HepG2 (cell line): ENCODE measurements at regions not wholly inside any gene's neighbourhood (a gene's known extent, or its start where the extent isn't known, plus 50 kb on each side); places are given as distances from the start of the nearest gene placed in this dataset.

ENCODE experiments used
- ATAC-seq: fragments of 200-7000 bp; cut with Tn5 transposase; 3 replicates; pipeline ENCODE4 v1.9.1; 2020; ENCODE audit warnings: mild to moderate bottlenecking, moderate library complexity
- BruUV-seq: library from RNA; stranded (reverse); fragments of 400-500 nt; replicated peaks from 2 replicates; lab custom pipeline; 2021; lab: Mats Ljungman, UMichigan
- CTCF ChIA-PET: fragments of 300-600 bp; formaldehyde crosslinking; extraction: SDS; loops from one replicate; lab custom pipeline; 2021; ENCODE audit warnings: low total read pairs, inconsistent platforms, low intra/inter-chr PET ratio; lab: Yijun Ruan, JAX
- POLR2A ChIA-PET: fragments of 350-600 bp; sonication (Branson Sonifier 250); formaldehyde crosslinking; loops from one replicate; lab custom pipeline; 2020; ENCODE audit warnings: antibody characterized with exemption, inconsistent platforms; lab: Yijun Ruan, JAX
- DNase-seq: peaks from one replicate; pipeline ENCODE4 v3.0.0-alpha.2; 2015; ENCODE audit warnings: low spot score
- FAIRE-seq: peaks from 3 replicates; lab custom pipeline; 2011; peaks lifted over from hg19 to GRCh38; lab: Jason Lieb, UNC
- H2AFZ ChIP-seq: one replicate; pipeline ENCODE4 v1.6.1; 2011; ENCODE audit warnings: low read length, inconsistent platforms
- H3K27ac ChIP-seq: fragments of 300-600 bp; 3 replicates; pipeline ENCODE4 v1.8.0; 2011; ENCODE audit warnings: mixed run types, mild to moderate bottlenecking, mixed read lengths, low read length, inconsistent platforms; ENCODE audit not compliant: insufficient read depth; ENCODE audit errors: extremely low read length
- H3K27me3 ChIP-seq, 2 experiments: fragments of 200-600 bp in 1 of 2; 2 replicates in 1 of 2; 3 replicates in 1 of 2; pipeline versions ENCODE4 v1.6.0 to v1.8.0; 2011; ENCODE audit warnings: low read length in 2 of 2, mild to moderate bottlenecking in 2 of 2, moderate library complexity in 2 of 2, inconsistent platforms in 1 of 2; ENCODE audit not compliant: insufficient read depth in 2 of 2, control insufficient read depth in 1 of 2
- H3K36me3 ChIP-seq, 2 experiments: fragments of 200-600 bp in 1 of 2; replicated peaks in 1 of 2; 2 replicates in 1 of 2; 3 replicates in 1 of 2; pipeline versions ENCODE4 v1.5.1 to v1.8.0; 2011; ENCODE audit warnings: low read length in 2 of 2, inconsistent platforms in 1 of 2; ENCODE audit not compliant: insufficient read depth in 2 of 2, control insufficient read depth in 1 of 2
- H3K4me1 ChIP-seq: 2 replicates; pipeline ENCODE4 v1.5.1; 2012; ENCODE audit warnings: low read length, inconsistent platforms; ENCODE audit not compliant: insufficient read depth
- H3K4me2 ChIP-seq: 2 replicates; pipeline ENCODE4 v1.6.0; 2011; ENCODE audit warnings: low read depth, low read length, inconsistent platforms
- H3K4me3 ChIP-seq, 3 experiments: fragments of 200-600 bp in 1 of 3; sonication (generic), shearing (Covaris generic) in 1 of 3; replicated peaks in 1 of 3; 2 replicates each; pipeline ENCODE4 v1.5.1; 2011 to 2016; ENCODE audit warnings: low read length in 3 of 3, inconsistent platforms in 2 of 3, low read depth in 2 of 3, mild to moderate bottlenecking in 2 of 3, control low read depth in 1 of 3, mixed read lengths in 1 of 3; ENCODE audit not compliant: insufficient read depth in 1 of 3
- H3K79me2 ChIP-seq: one replicate; pipeline ENCODE4 v1.6.1; 2011; ENCODE audit warnings: low read length, inconsistent platforms; ENCODE audit not compliant: insufficient read depth
- H3K9ac ChIP-seq: 2 replicates; pipeline ENCODE4 v1.6.0; 2011; ENCODE audit warnings: mild to moderate bottlenecking, low read depth, low read length, inconsistent platforms; ENCODE audit not compliant: insufficient read depth
- H3K9me3 ChIP-seq: 2 replicates; pipeline ENCODE4 v1.5.1; 2012; ENCODE audit warnings: mild to moderate bottlenecking, low read length
- H4K20me1 ChIP-seq: 2 replicates; pipeline ENCODE4 v1.6.0; 2011; ENCODE audit warnings: inconsistent platforms, mild to moderate bottlenecking, low read length, moderate library complexity; ENCODE audit not compliant: insufficient read depth
- ARNT2 ChIP-seq: sonication (generic); formaldehyde crosslinking; IDR thresholded peaks from 2 replicates; pipeline ENCODE4 v1.8.0; 2022; ENCODE audit warnings: mild to moderate bottlenecking, low read depth, missing genetic modification reagents, moderate library complexity
- ATRX ChIP-seq: sonication (generic); formaldehyde crosslinking; IDR thresholded peaks from 2 replicates; pipeline ENCODE4 v1.4.0; 2020; ENCODE audit warnings: missing genetic modification reagents, borderline replicate concordance
- BCL3 ChIP-seq: sonication (generic); formaldehyde crosslinking; IDR thresholded peaks from 2 replicates; pipeline ENCODE4 v1.5.1; 2020; ENCODE audit warnings: mild to moderate bottlenecking, missing genetic modification reagents, moderate library complexity
- GATAD2A ChIP-seq: IDR thresholded peaks from 2 replicates; pipeline ENCODE4 v1.6.1; 2016
- MAZ ChIP-seq, 2 experiments: sonication (generic) in 1 of 2; formaldehyde crosslinking in 1 of 2; IDR thresholded peaks; 2 replicates each; pipeline versions ENCODE4 v1.5.0 to v1.6.1; 2012 to 2020; ENCODE audit warnings: low read depth in 2 of 2, mild to moderate bottlenecking in 2 of 2, borderline replicate concordance in 1 of 2, improper control_type of control experiment in 1 of 2, low read length in 1 of 2, missing genetic modification reagents in 1 of 2, moderate library complexity in 1 of 2
- MIER3 ChIP-seq: IDR thresholded peaks from 2 replicates; pipeline ENCODE4 v1.6.1; 2016; ENCODE audit warnings: missing compliant biosample characterization, borderline replicate concordance
- MYC ChIP-seq: sonication (generic); formaldehyde crosslinking; IDR thresholded peaks from 2 replicates; pipeline ENCODE4 v1.9.0; 2021; ENCODE audit warnings: missing genetic modification reagents, borderline replicate concordance
- NFIC ChIP-seq: IDR thresholded peaks from 2 replicates; pipeline ENCODE4 v1.6.1; 2012; ENCODE audit warnings: mild to moderate bottlenecking, low read length, inconsistent platforms
- NR2F6 ChIP-seq, 2 experiments: IDR thresholded peaks; 2 replicates each; pipeline ENCODE4 v1.6.1; 2016; ENCODE audit warnings: antibody characterized with exemption in 1 of 2, mild to moderate bottlenecking in 1 of 2
- RFX1 ChIP-seq: fragments of 450-650 bp; IDR thresholded peaks from 2 replicates; pipeline ENCODE4 v1.6.1; 2017
- TBL1XR1 ChIP-seq: fragments of 150-350 bp; IDR thresholded peaks from 2 replicates; pipeline ENCODE4 v1.6.1; 2014; ENCODE audit warnings: borderline replicate concordance, low read length; ENCODE audit not compliant: partially characterized antibody
- ZFP91 ChIP-seq: sonication (generic); formaldehyde crosslinking; IDR thresholded peaks from 2 replicates; pipeline ENCODE4 v1.9.0; 2022; ENCODE audit warnings: missing genetic modification reagents, mild to moderate bottlenecking, borderline replicate concordance
- ZFX ChIP-seq: sonication (generic); formaldehyde crosslinking; IDR thresholded peaks from 2 replicates; pipeline ENCODE4 v1.4.0; 2020; ENCODE audit warnings: mild to moderate bottlenecking, low read depth, missing genetic modification reagents, moderate library complexity
- ZNF225 ChIP-seq: sonication (generic); formaldehyde crosslinking; IDR thresholded peaks from 2 replicates; pipeline ENCODE4 v1.4.0; 2020; ENCODE audit warnings: mild to moderate bottlenecking, missing genetic modification reagents
- ZNF34 ChIP-seq: sonication (generic); formaldehyde crosslinking; IDR thresholded peaks from 2 replicates; pipeline ENCODE4 v1.4.0; 2020; ENCODE audit warnings: mild to moderate bottlenecking, missing genetic modification reagents, borderline replicate concordance
- ZNF414 ChIP-seq: sonication (generic); formaldehyde crosslinking; IDR thresholded peaks from 2 replicates; pipeline ENCODE4 v1.5.0; 2020; ENCODE audit warnings: missing genetic modification reagents
- ZNF431 ChIP-seq: sonication (generic); formaldehyde crosslinking; IDR thresholded peaks from 2 replicates; pipeline ENCODE4 v1.9.0; 2022; ENCODE audit warnings: missing genetic modification reagents, low read depth, mild to moderate bottlenecking, borderline replicate concordance
- ZNF644 ChIP-seq: IDR thresholded peaks from 2 replicates; pipeline ENCODE4 v1.6.1; 2016; ENCODE audit warnings: low read depth
- WGBS: methylation state at CpG from one replicate; pipeline ENCODE4 v1.1.6; 2017; ENCODE audit warnings: low lambda C conversion rate; 5-methylcytosine and 5-hydroxymethylcytosine counted together
- in situ Hi-C: cut with HindIII; loops from 2 replicates; pipeline ENCODE4 v1.10.0; 2017; ENCODE audit warnings: low pct_unique_long_range_greater_than_20kb; ENCODE audit not compliant: extremely low pct_ligation_motif_present
- intact Hi-C: fragments of 100-400 bp; cut with micrococcal nuclease; formaldehyde crosslinking; loops from one replicate; pipeline ENCODE4 v1.10.0; 2022; ENCODE audit not compliant: unreplicated experiment

DNA sequence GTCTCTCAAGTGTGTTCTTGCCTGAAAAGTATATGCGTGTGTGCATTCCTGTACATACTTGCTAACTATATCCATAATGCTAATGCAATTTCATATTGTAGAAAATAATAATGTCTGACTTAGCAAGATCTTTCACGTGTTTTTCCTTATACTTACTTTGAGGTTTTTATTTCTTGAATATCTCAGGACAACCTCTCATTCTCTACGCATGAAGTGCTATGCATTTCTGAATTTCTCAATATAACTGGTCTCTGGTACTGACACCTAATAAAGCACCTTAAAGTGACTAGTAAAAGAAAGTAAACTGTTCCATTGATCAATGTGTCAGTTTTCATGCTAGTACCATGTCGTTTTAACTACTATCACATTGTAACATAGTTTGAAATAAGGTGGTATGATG, 589.9 kb upstream of the ADGRB3 start:
- Histone ChIP-seq H3K4me3 (no peak overlapping the region), H3K9me3 (no peaks in the 10 kb centered on the region), H3K27me3 (no peaks in the 10 kb centered on the region), H2AFZ (no peak overlapping the region), H3K9ac (no peak overlapping the region), H3K27ac (no peak overlapping the region), H3K4me2 (no peak overlapping the region), H3K36me3 (no peaks in the 10 kb centered on the region), H3K79me2 (no peaks in the 10 kb centered on the region), H4K20me1 (no peaks in the 10 kb centered on the region), H3K4me1 (no peaks in the 10 kb centered on the region)
- BruUV-seq: no TSS peak
- no peak for FAIRE-seq
- no peak for ATAC-seq
- DNase-seq: no peak
- POLR2A ChIA-PET: no interaction called here
- in situ Hi-C loops: no loop called here
- 12% methylated on average over 4 of the region's 4 CpGs for WGBS
- CTCF ChIA-PET: no interaction called here
- TF ChIP-seq ARNT2 (CRISPR knock-in tag): no peak
- TF ChIP-seq NR2F6 (IDR thresholded peaks at IDR 0.05): no peak
- no peak for TF ChIP-seq NR2F6 (CRISPR knock-in tag; IDR thresholded peaks at IDR 0.05)
- no peak for TF ChIP-seq ZNF34 (CRISPR knock-in tag)
- TF ChIP-seq ZNF414 (CRISPR knock-in tag): no peak
- no peak for TF ChIP-seq NFIC
- no peak for TF ChIP-seq ZNF431 (CRISPR knock-in tag)
- TF ChIP-seq MIER3 (CRISPR knock-in tag): no peak
- TF ChIP-seq TBL1XR1: no peak
- TF ChIP-seq ZFX (CRISPR knock-in tag): no peak
- intact Hi-C loops: no loop called here

- no peaks in the 10 kb centered on the region for H3K27me3 ChIP-seq
- H3K4me2 ChIP-seq: no peak overlapping the region
- H3K4me3 ChIP-seq: no peak overlapping the region
- BruUV-seq: no TSS peak
- no peaks in the 10 kb centered on the region for H4K20me1 ChIP-seq
- ChIA-PET CTCF (no interaction called here), POLR2A (no interaction called here)
- no peaks in the 10 kb centered on the region for H3K79me2 ChIP-seq
- in situ Hi-C loops (no loop called here), intact Hi-C loops (no loop called here)
- H3K9ac ChIP-seq: no peak overlapping the region
- ATAC-seq (no peak), DNase-seq (no peak), FAIRE-seq (no peak)
- H2AFZ ChIP-seq: no peak overlapping the region
- H3K36me3 ChIP-seq: no peaks in the 10 kb centered on the region
- no peaks in the 10 kb centered on the region for H3K4me1 ChIP-seq
- no peaks in the 10 kb centered on the region for H3K9me3 ChIP-seq
- no peak overlapping the region for H3K27ac ChIP-seq
- TF ChIP-seq MAZ (IDR thresholded peaks at IDR 0.05; ENCODE audit: borderline replicate concordance, low read depth, low read length) (no peak), MAZ (CRISPR knock-in tag; IDR thresholded peaks at IDR 0.05; ENCODE audit: low read depth) (no peak), GATAD2A (no peak), ATRX (CRISPR knock-in tag) (no peak), BCL3 (no peak), RFX1 (no peak), ZNF225 (CRISPR knock-in tag) (no peak), ZFP91 (CRISPR knock-in tag) (no peak), ZNF644 (CRISPR knock-in tag) (no peak), MYC (CRISPR knock-in tag) (no peak)
Observed at GRCh38 chr6:68044264-68044663, 590.8 kb upstream of the ADGRB3 start.
